A549 (cell line): ENCODE measurements at regions not wholly inside any gene's neighbourhood (a gene's known extent, or its start where the extent isn't known, plus 50 kb on each side); places are given as distances from the start of the nearest gene placed in this dataset.

Experiments used
- FOSL2 ChIP-seq, 2 experiments: fragments of 450-650 bp in 1 of 2; fragments of >200 bp in 1 of 2; sonication (Bioruptor Twin) in 1 of 2; formaldehyde crosslinking; IDR thresholded peaks; 2 replicates each; pipeline versions ENCODE4 v1.5.0 to v1.6.1; 2016 to 2020; ENCODE audit warnings: mild to moderate bottlenecking in 1 of 2, moderate library complexity in 1 of 2
- HDAC2 ChIP-seq: fragments of 200-600 bp; sonication (generic); IDR thresholded peaks from 2 replicates; pipeline ENCODE4 v1.6.1; 2016
- MYC ChIP-seq: IDR thresholded peaks from 2 replicates; pipeline ENCODE4 v1.6.1; 2012; ENCODE audit warnings: mild to moderate bottlenecking, inconsistent platforms, low read length, improper control_type of control experiment, borderline replicate concordance
- RAD21 ChIP-seq, 2 experiments: fragments of >200 bp in 1 of 2; sonication (Bioruptor Twin) in 1 of 2; formaldehyde crosslinking in 1 of 2; IDR thresholded peaks in 1 of 2; conservative IDR thresholded peaks in 1 of 2; 2 replicates in 1 of 2; 3 replicates in 1 of 2; pipeline ENCODE4 v1.6.1; 2012 to 2018; ENCODE audit warnings: inconsistent platforms in 1 of 2
- RCOR1 ChIP-seq: fragments of 150-350 bp; IDR thresholded peaks from 2 replicates; pipeline ENCODE4 v1.6.1; 2014; ENCODE audit warnings: antibody characterized with exemption, low read length, low read depth
- RFX5 ChIP-seq: fragments of 450-650 bp; IDR thresholded peaks from 2 replicates; pipeline ENCODE4 v1.7.1; 2014; ENCODE audit warnings: antibody characterized with exemption, mild to moderate bottlenecking, moderate library complexity
- SREBF2 ChIP-seq: fragments of 450-650 bp; IDR thresholded peaks from 2 replicates; pipeline ENCODE4 v1.6.1; 2014; ENCODE audit warnings: mild to moderate bottlenecking, moderate library complexity
- ZFP36 ChIP-seq: fragments of 450-650 bp; IDR thresholded peaks from 2 replicates; pipeline ENCODE4 v1.6.1; 2014; ENCODE audit warnings: borderline replicate concordance; ENCODE audit not compliant: partially characterized antibody
- TF ChIP-seq, protein P1 (sequence below): fragments of >200 bp; sonication (Bioruptor Twin); formaldehyde crosslinking; IDR thresholded peaks from 3 replicates; pipeline ENCODE4 v1.5.1; 2016
- TF ChIP-seq, protein P2 (sequence below): IDR thresholded peaks from 2 replicates; pipeline ENCODE4 v1.6.1; 2012
- TF ChIP-seq, protein P3 (sequence below): fragments of 450-650 bp; IDR thresholded peaks from 2 replicates; pipeline ENCODE4 v1.6.1; 2014; ENCODE audit warnings: antibody characterized with exemption
- TF ChIP-seq, protein P4 (sequence below): fragments of >200 bp; sonication (Bioruptor Twin); formaldehyde crosslinking; IDR thresholded peaks from 2 replicates; pipeline ENCODE4 v1.6.1; 2016

DNA sequence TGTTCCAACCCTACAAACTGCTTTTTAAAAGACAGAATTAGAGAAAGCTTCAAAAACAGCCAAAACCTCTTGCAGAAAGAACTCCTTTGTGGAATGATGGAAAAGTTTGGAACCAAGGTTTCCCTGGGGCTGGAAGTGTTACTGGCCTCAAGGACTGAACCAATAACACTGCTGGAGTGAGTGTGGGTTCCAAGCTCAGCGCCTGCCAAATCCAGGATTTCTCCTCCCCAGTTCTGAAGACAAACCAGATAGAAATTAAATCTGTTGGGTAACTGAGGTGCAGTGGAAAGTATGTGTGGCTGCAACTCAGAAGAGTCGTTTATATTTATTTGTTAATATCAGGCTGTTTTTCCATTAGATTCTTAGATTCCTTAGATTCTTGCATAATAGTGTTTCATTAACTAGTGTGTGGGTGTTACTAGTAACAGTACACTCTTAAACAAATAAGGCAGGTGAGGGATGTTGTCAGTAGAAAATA is 66.5 kb upstream of the FNDC3B start:
- TF ChIP-seq, protein P1, sequence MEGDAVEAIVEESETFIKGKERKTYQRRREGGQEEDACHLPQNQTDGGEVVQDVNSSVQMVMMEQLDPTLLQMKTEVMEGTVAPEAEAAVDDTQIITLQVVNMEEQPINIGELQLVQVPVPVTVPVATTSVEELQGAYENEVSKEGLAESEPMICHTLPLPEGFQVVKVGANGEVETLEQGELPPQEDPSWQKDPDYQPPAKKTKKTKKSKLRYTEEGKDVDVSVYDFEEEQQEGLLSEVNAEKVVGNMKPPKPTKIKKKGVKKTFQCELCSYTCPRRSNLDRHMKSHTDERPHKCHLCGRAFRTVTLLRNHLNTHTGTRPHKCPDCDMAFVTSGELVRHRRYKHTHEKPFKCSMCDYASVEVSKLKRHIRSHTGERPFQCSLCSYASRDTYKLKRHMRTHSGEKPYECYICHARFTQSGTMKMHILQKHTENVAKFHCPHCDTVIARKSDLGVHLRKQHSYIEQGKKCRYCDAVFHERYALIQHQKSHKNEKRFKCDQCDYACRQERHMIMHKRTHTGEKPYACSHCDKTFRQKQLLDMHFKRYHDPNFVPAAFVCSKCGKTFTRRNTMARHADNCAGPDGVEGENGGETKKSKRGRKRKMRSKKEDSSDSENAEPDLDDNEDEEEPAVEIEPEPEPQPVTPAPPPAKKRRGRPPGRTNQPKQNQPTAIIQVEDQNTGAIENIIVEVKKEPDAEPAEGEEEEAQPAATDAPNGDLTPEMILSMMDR: no peak
- TF ChIP-seq RFX5 (no peak), FOSL2 (IDR thresholded peaks at IDR 0.05) (no peak), FOSL2 (CRISPR knock-in tag; IDR thresholded peaks at IDR 0.05) (no peak), ZFP36 (no peak), MYC (no peak), RCOR1 (no peak), RAD21 (conservative IDR thresholded peaks at IDR 0.05 in 1 of 2, IDR thresholded peaks at IDR 0.05 in 1 of 2) (no peak), HDAC2 (no peak), SREBF2 (no peak)
- TF ChIP-seq, protein P2, sequence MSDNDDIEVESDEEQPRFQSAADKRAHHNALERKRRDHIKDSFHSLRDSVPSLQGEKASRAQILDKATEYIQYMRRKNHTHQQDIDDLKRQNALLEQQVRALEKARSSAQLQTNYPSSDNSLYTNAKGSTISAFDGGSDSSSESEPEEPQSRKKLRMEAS: no peak
- TF ChIP-seq, protein P3, sequence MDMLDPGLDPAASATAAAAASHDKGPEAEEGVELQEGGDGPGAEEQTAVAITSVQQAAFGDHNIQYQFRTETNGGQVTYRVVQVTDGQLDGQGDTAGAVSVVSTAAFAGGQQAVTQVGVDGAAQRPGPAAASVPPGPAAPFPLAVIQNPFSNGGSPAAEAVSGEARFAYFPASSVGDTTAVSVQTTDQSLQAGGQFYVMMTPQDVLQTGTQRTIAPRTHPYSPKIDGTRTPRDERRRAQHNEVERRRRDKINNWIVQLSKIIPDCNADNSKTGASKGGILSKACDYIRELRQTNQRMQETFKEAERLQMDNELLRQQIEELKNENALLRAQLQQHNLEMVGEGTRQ: no peak
- TF ChIP-seq, protein P4, sequence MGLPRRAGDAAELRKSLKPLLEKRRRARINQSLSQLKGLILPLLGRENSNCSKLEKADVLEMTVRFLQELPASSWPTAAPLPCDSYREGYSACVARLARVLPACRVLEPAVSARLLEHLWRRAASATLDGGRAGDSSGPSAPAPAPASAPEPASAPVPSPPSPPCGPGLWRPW: no peak
